ENCODE measurements at regions not wholly inside any gene's neighbourhood (a gene's known extent, or its start where the extent isn't known, plus 50 kb on each side); places are given as distances from the start of the nearest gene placed in this dataset.
A peak's percentile ranks its signal among the peaks of the same experiment; 100 is the strongest.

GRCh38 chr1:87940421-87940820 is 611.7 kb downstream of the LMO4 start:
- H3K27ac ChIP-seq = no peak overlapping the region
- H3K36me3 ChIP-seq = no peaks in the 10 kb centered on the region
- H3K4me1 ChIP-seq = no peaks in the 10 kb centered on the region
- DNase-seq (no peak), ATAC-seq (no peak)
- intact Hi-C loops (cut with DNase I; ENCODE audit: low total_unique reads) = no loop called here
- H3K4me3 ChIP-seq = no peak overlapping the region
- in situ Hi-C loops (cut with MboI; ENCODE audit: low sequenced_read_pairs in 4 of 4) = loop anchor here in 2 of 4 donors (10.0 to 25.0 kb wide), 2 partner anchors 646 to 803 kb away; no protein-coding TSS in a partner anchor
- H3K9me3 ChIP-seq = no peaks in the 10 kb centered on the region
- TF ChIP-seq POLR2A (IDR thresholded peaks at IDR 0.05) (no peak), CTCF (IDR thresholded peaks at IDR 0.05 in 4 of 5, conservative IDR thresholded peaks at IDR 0.05 in 1 of 5) (no peak)
- no peaks in the 10 kb centered on the region for H3K27me3 ChIP-seq

GRCh38 chr1:87941337-87941946 is 612.8 kb downstream of the LMO4 start:
- in situ Hi-C loops (cut with MboI; ENCODE audit: low sequenced_read_pairs in 4 of 4) = loop anchor here in 2 of 4 donors (10.0 to 25.0 kb wide), 2 partner anchors 647 to 804 kb away; no protein-coding TSS in a partner anchor
- H3K4me1 ChIP-seq = no peaks in the 10 kb centered on the region
- TF ChIP-seq CTCF (IDR thresholded peaks at IDR 0.05 in 4 of 5, conservative IDR thresholded peaks at IDR 0.05 in 1 of 5) (no peak), POLR2A (IDR thresholded peaks at IDR 0.05) (no peak)
- no peaks in the 10 kb centered on the region for H3K36me3 ChIP-seq
- no peak for DNase-seq
- intact Hi-C loops (cut with DNase I; ENCODE audit: low total_unique reads) = no loop called here
- no peaks in the 10 kb centered on the region for H3K9me3 ChIP-seq
- no peak overlapping the region for H3K4me3 ChIP-seq
- no peak for ATAC-seq
- H3K27ac ChIP-seq = no peak overlapping the region
- no peaks in the 10 kb centered on the region for H3K27me3 ChIP-seq

- no peaks in the 10 kb centered on the region for H3K27me3 ChIP-seq
- H3K36me3 ChIP-seq = no peaks in the 10 kb centered on the region
- no peak overlapping the region for H3K27ac ChIP-seq
- no peaks in the 10 kb centered on the region for H3K9me3 ChIP-seq
- H3K4me3 ChIP-seq = no peak overlapping the region
- in situ Hi-C loops (cut with MboI; ENCODE audit: low sequenced_read_pairs in 4 of 4) = loop anchor here in 2 of 4 donors (10.0 to 25.0 kb wide), 2 partner anchors 647 to 805 kb away; no protein-coding TSS in a partner anchor
- ATAC-seq (peak; percentile 67 to 87), DNase-seq (peak; percentile 12 to 63)
- H3K4me1 ChIP-seq = no peaks in the 10 kb centered on the region
- TF ChIP-seq CTCF (IDR thresholded peaks at IDR 0.05 in 4 of 5, conservative IDR thresholded peaks at IDR 0.05 in 1 of 5) (no peak), POLR2A (IDR thresholded peaks at IDR 0.05) (no peak)
- intact Hi-C loops (cut with DNase I; ENCODE audit: low total_unique reads) = no loop called here
These were observed 613.5 kb downstream of the LMO4 start for GRCh38 chr1:87942165-87942564.

- no peak for ATAC-seq
- H3K36me3 ChIP-seq = no peaks in the 10 kb centered on the region
- no peak for TF ChIP-seq POLR2A (IDR thresholded peaks at IDR 0.05)
- no peak for TF ChIP-seq CTCF (IDR thresholded peaks at IDR 0.05 in 4 of 5, conservative IDR thresholded peaks at IDR 0.05 in 1 of 5)
- no peaks in the 10 kb centered on the region for H3K9me3 ChIP-seq
- no peak for DNase-seq
- H3K4me1 ChIP-seq = no peaks in the 10 kb centered on the region
- in situ Hi-C loops (cut with MboI; ENCODE audit: low sequenced_read_pairs in 4 of 4) (loop anchor here (10.0 to 25.0 kb wide), 4 partner anchors 625 to 812 kb away; partner anchors contain the start of gene LMO4 (in 2 of the 4)), intact Hi-C loops (cut with DNase I; ENCODE audit: low total_unique reads) (loop anchor here (5.0 to 10.0 kb wide), 2 partner anchors 475 to 817 kb away; no protein-coding TSS in a partner anchor)
- no peak overlapping the region for H3K27ac ChIP-seq
- H3K4me3 ChIP-seq = no peak overlapping the region
- H3K27me3 ChIP-seq = no peaks in the 10 kb centered on the region
These were observed 621.0 kb downstream of the LMO4 start for GRCh38 chr1:87949711-87950110.

All from gastrocnemius medialis (tissue), 4 donors.